GM12878 (cell line): ENCODE measurements at regions not wholly inside any gene's neighbourhood (a gene's known extent, or its start where the extent isn't known, plus 50 kb on each side); places are given as distances from the start of the nearest gene placed in this dataset.

Experiments used
- GABPA ChIP-seq: IDR thresholded peaks from 2 replicates; pipeline ENCODE4 v1.6.1; 2014; ENCODE audit warnings: antibody characterized with exemption, low read depth, mild to moderate bottlenecking, inconsistent platforms
- IRF5 ChIP-seq: fragments of 450-650 bp; IDR thresholded peaks from 2 replicates; pipeline ENCODE4 v1.6.1; 2017; ENCODE audit warnings: borderline replicate concordance
- NR2C2 ChIP-seq: IDR thresholded peaks from 2 replicates; pipeline ENCODE4 v1.6.1; 2011; ENCODE audit warnings: borderline replicate concordance, low read depth; ENCODE audit not compliant: control insufficient read depth, insufficient read length
- PBX3 ChIP-seq: IDR thresholded peaks from 2 replicates; pipeline ENCODE4 v1.6.1; 2011; ENCODE audit warnings: mild to moderate bottlenecking, low read depth, low read length, moderate library complexity; ENCODE audit not compliant: insufficient replicate concordance
- PRDM15 ChIP-seq: fragments of 450-650 bp; formaldehyde crosslinking; IDR thresholded peaks from 2 replicates; pipeline ENCODE4 v1.4.0; 2020; ENCODE audit warnings: mild to moderate bottlenecking, moderate library complexity
- RB1 ChIP-seq: fragments of 450-650 bp; formaldehyde crosslinking; IDR thresholded peaks from 2 replicates; pipeline ENCODE4 v1.6.1; 2017; ENCODE audit warnings: mild to moderate bottlenecking, borderline replicate concordance
- SIX5 ChIP-seq: IDR thresholded peaks from 2 replicates; pipeline ENCODE4 v1.6.1; 2011; ENCODE audit warnings: mild to moderate bottlenecking, low read depth, low read length, moderate library complexity; ENCODE audit not compliant: severe bottlenecking
- SPI1 ChIP-seq: IDR thresholded peaks from 2 replicates; pipeline ENCODE4 v1.6.1; 2011; ENCODE audit warnings: low read depth, mild to moderate bottlenecking, low read length, moderate library complexity, borderline replicate concordance; ENCODE audit not compliant: insufficient read depth
- ZBTB4 ChIP-seq: fragments of 450-650 bp; formaldehyde crosslinking; IDR thresholded peaks from 2 replicates; pipeline ENCODE4 v1.4.0; 2022; ENCODE audit warnings: mild to moderate bottlenecking, moderate library complexity

- TF ChIP-seq ZBTB4 (CRISPR knock-in tag) (no peak), PBX3 (no peak), IRF5 (no peak), SPI1 (no peak), NR2C2 (no peak), SIX5 (no peak), GABPA (no peak), PRDM15 (CRISPR knock-in tag) (no peak), RB1 (no peak)
These were observed 198.0 kb upstream of the EPHA5 start (continued) for GRCh38 chr4:65868096-65868824.
